ENCODE measurements at regions not wholly inside any gene's neighbourhood (a gene's known extent, or its start where the extent isn't known, plus 50 kb on each side); places are given as distances from the start of the nearest gene placed in this dataset.

- no peak for TF ChIP-seq CTCF (optimal IDR thresholded peaks at IDR 0.05 in 1 of 3, IDR thresholded peaks at IDR 0.05 in 1 of 3, conservative IDR thresholded peaks at IDR 0.05 in 1 of 3; ENCODE audit: extremely low read depth in 1 of 3, insufficient read depth in 2 of 3, low read length in 3 of 3)
- TF ChIP-seq EZH2 (IDR thresholded peaks at IDR 0.05; ENCODE audit: low read length): no peak
Measured at GRCh38 chr6:158919865-158920264, 80.1 kb downstream of the RSPH3 start.
